ENCODE measurements at regions not wholly inside any gene's neighbourhood (a gene's known extent, or its start where the extent isn't known, plus 50 kb on each side); places are given as distances from the start of the nearest gene placed in this dataset.
A peak's percentile ranks its signal among the peaks of the same experiment; 100 is the strongest.

- no peak for FAIRE-seq
Measured at GRCh38 chr9:87290241-87291052, 207.2 kb upstream of the DAPK1 start.

GRCh38 chr9:87292449-87293191, 205.0 kb upstream of the DAPK1 start:
- FAIRE-seq = no peak

- no peak for FAIRE-seq
Measured at GRCh38 chr9:87294126-87294525, 203.5 kb upstream of the DAPK1 start.

GRCh38 chr9:87300915-87301314, 196.8 kb upstream of the DAPK1 start:
- FAIRE-seq = peak; percentile 79

- FAIRE-seq = no peak
Measured at GRCh38 chr9:87301371-87301770, 196.3 kb upstream of the DAPK1 start.

DNA sequence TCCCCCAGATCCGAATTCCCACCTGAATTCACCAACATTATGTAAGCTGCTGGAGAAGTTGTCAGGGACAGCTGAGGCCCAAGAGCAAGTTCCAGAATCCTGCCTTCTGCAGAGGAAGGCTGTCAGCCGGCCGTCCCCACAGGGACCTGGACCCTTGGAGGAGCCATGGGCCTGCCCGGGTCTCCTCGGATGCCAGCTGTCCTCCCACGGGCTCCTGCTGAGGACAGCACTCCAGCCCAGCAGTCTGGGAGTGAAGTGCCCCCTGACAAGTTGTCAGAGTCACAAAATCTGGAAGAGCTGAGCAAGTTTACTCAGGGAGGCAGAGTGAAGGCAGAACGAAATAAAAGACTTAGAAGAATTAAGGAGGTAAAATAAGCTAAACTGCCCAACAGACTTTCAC, 192.5 kb upstream of the DAPK1 start:
- FAIRE-seq = no peak

DNA sequence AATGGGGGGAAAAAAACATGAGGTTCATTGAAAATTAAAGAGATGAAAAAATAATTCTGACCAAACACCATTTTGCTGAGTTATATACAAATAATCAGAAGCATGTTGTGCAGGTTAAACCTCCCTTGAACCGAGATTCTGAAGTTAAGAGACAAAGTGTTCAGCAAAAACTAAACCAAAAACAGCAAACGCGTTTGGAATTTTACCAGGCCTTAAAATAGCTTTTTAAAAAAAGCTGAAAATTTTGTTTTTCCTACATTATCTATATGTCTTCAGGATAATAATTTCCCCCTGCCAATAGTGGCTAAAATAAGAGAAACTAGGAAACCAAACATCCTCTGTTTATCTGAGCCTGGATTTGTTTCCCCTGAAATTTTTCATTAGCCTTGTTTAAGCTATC, 191.7 kb upstream of the DAPK1 start:
- FAIRE-seq = no peak

GRCh38 chr9:87307848-87308247, 189.8 kb upstream of the DAPK1 start:
- FAIRE-seq = no peak

DNA sequence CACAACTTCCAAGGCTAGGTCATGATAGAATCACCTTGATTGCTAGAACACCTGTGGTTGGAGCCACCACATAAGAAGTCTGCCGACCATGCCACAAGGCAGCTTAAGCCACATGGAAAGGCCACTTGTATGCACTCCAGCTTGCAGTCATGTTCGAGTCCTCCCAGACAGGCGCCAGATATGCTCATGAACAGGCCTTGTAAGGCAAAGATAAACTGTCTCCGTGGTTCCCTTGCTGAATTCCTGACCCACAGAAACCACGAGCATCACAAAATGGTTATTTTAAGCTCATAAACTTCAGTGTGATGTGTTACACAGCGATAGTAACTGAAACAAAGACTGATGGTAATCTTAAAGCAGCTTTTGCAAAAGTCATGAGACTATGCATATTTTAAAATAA, 188.4 kb upstream of the DAPK1 start:
- FAIRE-seq = no peak

GRCh38 chr9:87310827-87311523, 186.7 kb upstream of the DAPK1 start:
- FAIRE-seq = no peak

GRCh38 chr9:87319656-87320055, 178.0 kb upstream of the DAPK1 start:
- no peak for FAIRE-seq

DNA sequence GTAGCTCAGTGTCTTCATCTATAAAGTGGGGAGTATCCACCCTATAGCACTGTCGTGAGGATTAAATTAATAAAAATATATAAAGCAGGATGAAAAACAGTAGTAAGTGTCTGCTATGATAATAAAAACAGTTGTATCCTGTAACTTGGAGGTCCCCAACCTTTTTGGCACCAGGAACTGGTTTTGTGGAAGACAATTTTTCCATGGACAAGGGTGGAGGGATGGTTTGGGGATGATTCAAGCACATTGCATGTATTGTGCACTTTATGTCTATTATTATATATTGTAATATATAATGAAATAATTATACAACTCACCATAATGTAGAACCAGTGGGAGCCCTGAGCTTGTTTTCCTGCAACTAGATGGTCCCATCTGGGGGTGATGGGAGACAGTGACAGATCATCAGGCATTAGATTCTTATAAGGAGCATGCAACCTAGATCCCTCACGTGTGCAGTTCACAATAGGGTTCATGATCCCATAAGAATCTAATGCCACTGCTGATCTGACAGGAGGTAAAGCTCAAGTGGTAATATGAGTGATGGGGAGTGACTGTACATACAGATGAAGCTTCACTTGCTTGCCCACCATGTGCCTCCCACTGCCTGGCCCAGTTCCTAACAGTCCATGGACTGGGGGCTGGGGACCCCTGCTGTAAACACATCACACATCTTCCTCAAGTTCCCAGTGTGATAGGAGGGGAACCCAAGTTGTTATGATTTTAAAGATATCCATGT, 177.4 kb upstream of the DAPK1 start:
- FAIRE-seq = no peak

DNA sequence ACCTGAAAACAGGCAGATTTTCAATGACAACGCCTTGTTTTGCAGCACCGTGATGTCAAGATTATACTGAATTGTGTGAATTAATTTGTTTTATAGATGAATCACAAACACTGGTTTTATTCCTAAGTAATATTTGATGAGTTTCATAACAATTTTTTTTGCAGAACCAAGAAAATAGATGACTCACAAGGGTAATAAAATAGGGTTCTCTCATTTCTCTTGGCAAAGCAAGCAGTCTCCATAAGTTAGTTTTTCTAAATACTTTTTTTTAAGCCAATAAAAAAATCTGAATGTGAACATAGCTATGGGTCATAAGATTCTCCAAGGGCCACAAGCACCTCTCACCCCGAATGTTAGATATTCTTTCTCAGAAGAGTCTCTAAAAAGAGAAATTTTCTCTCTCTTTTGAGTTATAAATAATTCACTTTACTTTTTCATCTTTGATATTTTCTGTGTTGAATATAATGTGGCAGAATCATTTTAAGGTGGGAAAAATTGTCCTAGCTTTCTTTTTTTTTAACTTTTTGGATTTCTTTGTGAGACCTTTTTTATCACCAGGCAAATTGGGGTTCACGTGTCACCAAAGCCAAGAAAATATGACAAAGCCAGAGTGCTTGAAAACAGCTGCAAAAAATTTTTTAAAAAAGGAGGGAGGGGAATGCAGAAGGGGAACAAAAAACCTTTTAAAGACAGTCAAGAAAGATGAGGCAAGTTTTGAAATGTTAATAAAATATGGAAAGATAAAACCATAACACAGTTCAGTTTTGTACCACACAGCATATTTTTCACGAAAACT, 174.6 kb upstream of the DAPK1 start:
- no peak for FAIRE-seq

DNA sequence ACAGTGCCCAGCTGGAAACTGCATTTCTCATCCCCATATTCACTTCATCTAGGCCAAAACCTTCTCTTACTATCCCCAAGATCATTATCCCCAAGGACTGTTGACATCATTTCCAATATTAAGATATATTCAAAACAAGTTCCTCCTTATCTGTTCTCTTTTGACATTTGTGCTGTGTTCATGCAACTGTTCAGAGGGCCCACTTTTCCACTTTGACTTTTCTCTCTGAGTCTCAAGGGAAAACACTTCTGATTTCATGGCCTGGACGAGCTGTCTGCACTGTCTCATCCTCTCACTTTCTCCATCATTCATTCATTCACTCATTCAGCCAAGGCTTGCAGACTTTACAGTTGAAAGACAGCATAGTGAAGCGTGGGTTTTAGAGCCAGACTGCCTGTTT, 173.7 kb upstream of the DAPK1 start:
- no peak for FAIRE-seq

- FAIRE-seq = peak; percentile 90
Measured at GRCh38 chr9:87324613-87325194, 173.0 kb upstream of the DAPK1 start.

DNA sequence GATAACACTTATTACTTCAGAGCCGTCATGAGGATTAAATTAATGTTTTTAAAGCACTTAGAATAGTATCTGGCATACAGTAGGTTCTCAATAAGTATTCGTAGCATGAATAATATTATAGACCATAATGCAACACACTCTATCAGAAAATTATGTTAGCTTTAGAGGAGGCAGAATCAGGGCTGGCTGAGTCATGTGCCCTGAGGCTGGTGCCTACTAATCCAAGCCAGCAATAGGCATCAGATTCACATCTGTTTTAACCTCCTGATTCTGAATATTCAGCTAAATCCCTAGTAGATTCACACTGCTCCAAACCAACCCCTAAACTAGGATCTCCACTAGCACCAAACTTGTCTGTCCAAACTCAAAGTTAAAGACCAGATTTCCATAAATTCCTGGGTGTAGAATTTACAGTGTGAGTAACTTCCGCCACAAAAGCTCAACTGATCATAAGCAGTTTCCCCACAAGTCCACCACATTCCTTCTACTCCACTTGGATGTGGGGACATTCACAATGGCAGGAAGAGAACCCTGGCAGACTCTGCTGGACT, 170.0 kb upstream of the DAPK1 start:
- no peak for FAIRE-seq

DNA sequence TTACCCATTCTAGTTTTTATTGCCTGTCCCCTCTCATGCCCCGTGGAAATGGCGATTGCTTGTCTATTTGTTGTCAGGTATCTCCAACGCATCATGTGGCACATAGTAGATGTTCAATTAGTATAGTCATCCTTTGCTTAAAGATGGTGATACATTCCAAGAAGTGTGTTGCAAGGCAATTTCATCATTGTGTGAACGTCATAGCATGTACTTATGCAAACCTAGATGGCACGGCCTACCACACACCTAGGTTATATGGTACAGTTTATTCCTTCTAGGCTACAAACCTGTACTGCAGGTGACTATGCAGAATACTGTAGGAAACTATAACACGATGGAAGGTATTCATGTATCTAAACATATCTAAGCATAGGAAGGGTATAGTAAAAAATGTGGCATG, 163.9 kb upstream of the DAPK1 start:
- FAIRE-seq = no peak

DNA sequence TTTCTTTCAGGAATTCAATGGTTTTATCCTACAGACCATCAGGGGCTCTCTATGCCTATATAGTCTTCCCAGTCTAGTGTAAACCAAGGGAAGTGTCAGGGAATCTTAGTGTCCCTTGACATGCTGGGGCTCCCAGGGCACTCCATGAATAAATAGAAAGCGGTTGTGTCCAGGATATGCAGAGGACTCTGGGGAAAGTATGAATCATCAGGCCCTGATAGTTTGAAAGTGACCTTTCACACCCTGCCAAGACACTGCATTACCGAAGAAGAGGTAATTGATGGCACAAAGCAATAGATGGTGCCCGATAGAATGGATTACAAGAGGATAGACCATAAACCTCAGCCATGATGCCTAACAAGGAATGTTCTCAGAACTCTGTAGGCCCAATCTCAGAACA, 163.3 kb upstream of the DAPK1 start:
- no peak for FAIRE-seq

- no peak for FAIRE-seq
Measured at GRCh38 chr9:87336407-87336806, 161.3 kb upstream of the DAPK1 start.

GRCh38 chr9:87336914-87337333, 160.7 kb upstream of the DAPK1 start:
- FAIRE-seq = peak; percentile 99

GRCh38 chr9:87337335-87338087, 160.2 kb upstream of the DAPK1 start:
- FAIRE-seq = peak; percentile 55

Measured in islet of Langerhans (tissue), 1 donor.